ENCODE measurements at regions not wholly inside any gene's neighbourhood (a gene's known extent, or its start where the extent isn't known, plus 50 kb on each side); places are given as distances from the start of the nearest gene placed in this dataset.

DNA sequence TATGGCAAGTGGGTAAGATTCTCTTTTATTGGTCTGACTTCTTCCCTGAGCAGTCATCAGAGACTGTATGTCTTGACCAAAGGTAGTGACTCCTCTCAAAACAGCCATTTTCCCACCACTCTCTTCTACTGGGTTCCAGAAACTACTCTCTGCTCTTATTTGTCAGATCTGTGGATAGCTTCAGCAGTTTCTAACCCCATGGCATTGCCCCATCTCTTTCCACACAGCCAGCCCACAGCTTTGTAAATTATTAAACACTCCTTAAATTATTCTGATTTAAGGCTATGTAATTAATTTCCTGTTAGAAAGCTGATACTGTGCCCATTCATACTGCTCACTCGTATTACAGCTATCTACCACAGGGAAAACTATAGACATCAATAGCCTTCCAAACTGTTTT lies 138.4 kb upstream of the CNR1 start:
- no peak for DNase-seq

DNA sequence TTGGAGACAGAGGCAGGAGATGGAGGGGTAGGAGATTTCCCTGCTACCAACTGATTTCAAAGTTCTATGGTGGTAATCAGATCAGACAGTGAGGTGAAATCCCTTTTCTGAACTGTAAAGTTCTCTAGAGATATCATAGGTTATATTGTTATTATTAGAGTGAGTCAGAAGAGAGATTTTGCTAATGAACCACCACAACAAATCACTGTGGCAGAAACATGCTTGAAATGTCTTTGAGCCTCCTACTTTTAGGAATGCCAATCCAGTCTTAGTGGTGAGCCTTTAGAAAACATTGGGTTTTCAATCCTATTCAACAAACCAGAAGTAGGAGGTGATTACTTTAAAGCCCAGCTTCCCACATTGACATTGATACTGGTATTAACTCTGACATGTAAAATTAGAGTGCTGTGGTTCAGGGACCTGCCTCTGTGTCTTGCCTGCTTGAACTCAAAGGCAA lies 136.7 kb upstream of the CNR1 start:
- DNase-seq, result no peak

DNA sequence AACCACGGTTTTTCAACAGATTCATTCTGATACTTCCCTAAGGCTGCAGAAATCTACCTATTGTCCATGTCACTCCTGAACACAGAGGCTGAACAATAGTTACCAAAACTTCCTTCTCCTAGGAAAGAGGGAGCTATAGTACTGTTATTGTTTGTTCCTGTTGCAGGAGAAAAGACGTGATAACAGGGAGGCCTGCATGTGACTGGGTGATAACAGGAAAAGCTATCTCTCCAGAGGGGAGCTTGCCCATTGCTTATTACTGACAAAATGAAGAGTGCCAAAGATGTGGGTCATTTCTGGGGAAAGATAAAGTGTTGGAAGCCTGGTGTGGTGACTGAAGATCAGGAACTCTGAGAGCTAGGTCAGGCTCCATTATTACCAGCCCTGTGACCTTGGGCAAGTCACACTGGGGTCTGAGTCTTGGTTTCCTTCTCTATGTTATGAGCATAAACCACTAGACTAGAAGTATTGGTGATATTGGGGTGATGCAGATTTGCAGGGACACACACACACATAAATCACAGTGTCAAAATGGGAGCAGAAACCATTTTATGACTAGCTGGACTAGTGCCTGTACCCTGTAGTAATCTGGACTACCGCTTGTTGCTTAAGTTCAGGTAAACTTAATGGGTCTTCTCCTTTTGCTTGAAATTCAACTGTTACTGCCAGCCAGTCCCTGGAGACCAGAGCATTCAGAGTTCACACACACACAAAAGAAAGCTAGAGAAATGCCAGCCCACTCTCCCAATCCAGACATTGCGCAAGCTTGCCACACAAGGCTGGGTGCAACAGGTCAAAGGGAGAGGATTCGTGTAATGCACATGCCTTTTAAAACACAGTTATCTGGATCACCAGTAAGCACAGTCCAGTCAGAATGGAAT lies 136.0 kb upstream of the CNR1 start:
- no peak for DNase-seq

DNA sequence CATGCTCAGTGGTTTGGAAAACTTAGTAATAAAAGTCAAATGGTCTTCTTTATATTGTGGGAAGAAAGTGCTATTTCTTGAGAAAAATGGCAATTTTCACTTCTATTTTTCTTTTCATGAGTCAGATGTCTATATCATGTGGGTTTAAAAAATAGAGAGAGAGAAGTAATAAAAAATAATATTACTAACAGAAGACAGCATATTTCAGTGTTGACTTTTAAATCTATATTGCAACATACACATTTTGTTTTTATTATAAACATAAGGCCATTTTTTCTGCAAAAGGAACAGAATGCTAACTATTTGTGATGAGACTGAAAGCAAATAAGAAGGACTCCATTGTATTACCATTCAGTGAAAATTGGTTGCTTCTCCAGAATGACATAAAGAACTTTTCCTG lies 135.1 kb upstream of the CNR1 start:
- DNase-seq, result no peak

DNA sequence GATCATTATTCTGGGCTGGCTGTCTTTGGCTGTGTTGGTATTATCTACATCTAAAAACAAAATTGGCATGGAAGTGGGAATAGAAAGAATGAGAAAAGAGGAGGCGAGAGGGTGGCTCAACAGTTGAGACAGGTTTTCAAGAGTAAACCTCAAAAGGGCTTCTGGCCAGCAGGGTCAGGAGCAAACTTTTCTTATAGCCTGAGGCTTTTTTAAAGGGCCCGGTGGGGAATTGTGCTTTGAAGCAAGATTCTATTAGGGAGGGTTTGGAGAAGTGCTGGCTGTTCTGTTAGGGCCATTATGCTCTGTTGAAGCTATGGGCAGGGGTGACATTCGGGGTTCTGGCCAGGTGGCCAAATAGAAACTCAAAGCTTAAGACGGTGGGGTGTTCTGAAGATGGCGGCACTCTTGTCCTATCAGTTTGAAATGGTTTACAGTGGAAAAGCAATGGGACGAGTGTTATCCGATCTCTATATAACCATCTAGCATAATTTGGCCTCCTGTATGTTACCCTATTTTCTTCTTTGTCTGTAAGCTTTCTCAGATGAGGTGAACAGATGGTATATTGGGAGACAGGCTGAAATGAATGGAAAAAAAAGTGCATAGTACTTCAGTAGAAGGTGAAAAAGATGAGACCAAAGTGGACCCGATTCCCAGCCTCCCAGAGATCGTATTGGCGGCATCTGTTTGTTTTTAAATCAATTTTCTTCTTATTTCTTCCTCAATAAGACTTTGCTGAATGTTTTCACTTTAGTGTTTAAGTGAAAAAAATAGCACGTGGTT lies 132.1 kb upstream of the CNR1 start:
- no peak for DNase-seq

DNA sequence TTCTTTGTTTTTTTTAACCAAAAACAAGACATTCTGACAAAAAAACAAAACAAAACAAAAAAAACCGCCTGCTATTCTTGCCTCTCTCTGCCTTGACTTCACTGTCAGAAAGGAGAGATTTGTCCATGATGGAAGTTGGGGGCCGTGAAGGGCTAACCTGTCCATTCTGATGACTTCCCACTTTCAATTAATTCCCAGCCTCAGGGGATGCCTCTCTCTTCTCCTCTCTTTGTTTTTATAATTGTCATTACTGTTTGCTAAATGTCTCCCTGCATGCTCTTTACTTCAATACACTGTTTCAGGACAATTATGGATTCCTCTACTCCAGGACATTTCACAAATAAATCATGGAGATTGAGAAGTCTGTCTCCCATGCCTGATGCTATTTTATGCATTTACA lies 130.5 kb upstream of the CNR1 start:
- DNase-seq, result no peak

DNA sequence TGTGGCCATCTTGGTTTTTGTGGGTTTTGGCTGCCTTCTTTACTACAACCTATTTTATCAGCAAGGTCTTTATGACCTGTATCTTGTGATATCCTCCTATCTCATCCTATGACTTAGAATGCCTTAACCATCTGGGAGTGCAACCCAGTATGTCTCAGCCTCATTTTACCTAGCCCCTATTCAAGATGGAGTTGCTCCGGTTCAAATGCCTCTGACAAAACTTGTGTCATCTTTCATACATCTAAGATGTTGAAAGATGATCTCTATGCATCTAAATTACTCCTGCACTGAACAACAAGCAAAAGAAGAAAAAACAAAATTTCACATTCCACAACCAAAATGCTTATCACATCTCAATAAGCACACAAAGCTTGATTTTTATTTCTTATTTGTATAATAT lies 129.5 kb upstream of the CNR1 start:
- DNase-seq, result no peak

DNA sequence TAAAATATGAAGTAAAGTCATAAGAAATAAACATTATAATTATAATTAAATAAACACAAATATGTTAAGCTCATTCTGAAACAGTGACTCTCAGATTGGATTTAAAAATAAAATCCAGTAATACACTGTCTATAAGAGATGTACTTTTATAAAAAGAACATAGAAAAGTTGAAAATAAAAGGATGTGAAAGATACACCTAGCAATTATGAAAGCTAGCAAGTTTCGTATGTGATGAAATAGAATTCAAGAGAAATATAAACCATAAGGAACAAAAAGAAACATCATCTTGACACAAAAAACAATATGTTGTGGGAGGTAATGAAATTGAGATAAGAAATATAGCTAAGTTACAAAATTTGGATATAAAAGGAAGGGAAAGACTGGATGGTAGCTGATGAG lies 128.6 kb upstream of the CNR1 start:
- no peak for DNase-seq

DNA sequence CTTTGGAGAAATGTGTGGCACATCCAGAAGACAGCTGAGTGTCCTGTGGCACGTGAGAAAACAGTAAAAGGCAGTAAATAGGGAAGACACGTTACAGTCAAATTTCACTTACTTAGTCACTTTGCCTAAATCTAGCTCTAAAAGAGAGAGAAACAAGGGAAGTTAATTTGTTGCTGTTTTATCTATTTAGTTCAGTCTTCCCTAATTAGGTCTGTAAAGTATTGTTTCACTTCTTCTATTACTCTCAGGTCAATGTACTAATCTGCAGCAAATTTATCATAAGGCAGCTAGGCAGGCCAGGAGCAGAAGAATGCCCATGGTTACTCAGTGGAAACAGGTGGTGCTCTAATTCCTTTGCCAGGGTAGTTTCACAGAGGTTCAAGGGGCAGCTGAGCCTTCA lies 124.3 kb upstream of the CNR1 start:
- no peak for DNase-seq

DNA sequence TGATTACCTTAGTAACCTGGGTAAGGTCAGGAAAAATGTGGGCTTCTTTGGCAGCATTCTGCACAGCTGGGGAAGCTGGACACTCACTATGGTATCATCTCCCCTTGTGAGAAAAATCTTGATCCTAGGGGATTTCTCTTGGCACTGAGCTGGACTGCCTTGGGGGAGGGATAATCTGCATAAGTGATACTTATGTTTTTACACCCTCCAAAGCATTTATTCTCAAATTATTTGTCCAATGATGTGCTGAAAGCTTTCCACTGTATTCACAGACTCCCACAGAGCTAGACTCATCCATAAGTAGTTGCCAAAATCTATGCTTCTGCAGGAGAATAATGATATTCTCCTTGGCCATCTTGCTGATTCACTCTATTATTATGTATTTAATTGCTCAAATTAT lies 121.5 kb upstream of the CNR1 start:
- DNase-seq, result no peak

DNA sequence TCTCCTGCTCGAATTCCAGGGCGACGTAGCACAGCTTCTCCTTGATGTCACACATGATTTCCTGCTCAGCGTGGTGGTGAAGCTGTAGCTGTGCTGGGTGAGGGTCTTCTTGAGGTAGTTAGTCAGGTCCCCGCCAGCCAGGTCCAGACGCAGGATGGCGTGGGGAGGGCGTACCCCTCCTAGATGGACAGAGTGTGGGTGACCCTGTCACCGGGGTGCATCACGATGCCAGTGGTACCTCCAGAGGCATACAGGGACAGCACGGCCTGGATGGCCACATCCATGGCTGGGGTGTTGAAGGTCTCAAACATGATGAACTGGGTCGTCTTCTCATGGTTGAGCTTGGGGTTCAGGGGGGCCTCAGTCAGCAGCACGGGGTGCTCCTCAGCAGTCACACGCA lies 110.2 kb upstream of the CNR1 start:
- DNase-seq, result no peak

DNA sequence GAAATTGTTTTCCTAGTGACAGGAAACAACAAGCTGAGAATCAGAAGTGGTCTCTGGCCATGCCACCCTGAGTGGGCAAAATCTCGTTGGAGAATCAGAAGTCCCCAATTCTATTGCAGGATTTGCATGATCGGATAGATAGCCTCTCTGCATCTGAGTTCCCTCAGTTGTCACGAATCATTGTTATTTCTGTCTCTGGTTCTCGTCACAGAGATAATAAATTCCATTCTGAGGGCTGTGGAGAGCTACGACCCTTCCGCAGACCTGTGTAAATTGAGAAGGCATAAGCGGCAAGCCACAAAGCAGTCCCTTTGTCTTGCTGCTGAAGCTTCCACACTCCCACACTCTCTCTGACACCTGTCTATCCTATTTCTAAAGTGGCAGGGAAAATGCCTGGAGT lies 102.4 kb upstream of the CNR1 start:
- no peak for DNase-seq

DNA sequence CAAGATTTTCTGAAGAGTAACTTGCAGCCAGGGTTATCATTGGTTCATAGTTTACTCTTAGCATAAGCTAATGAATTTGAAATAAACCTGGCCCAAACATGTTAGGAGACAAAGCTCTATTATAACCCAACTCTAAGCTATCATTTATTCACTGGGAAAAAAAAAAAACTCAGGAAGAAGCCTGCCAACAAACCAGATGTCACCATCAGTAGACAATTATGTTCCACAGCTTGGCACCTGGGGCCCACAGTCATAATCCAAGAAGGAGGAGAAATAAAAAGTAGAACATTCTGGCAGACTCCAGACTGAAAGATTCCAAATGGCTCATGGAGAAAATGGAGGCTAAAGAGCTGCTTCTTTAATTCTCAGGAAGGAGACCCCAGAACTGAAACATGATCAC lies 100.0 kb upstream of the CNR1 start:
- DNase-seq, result no peak

DNA sequence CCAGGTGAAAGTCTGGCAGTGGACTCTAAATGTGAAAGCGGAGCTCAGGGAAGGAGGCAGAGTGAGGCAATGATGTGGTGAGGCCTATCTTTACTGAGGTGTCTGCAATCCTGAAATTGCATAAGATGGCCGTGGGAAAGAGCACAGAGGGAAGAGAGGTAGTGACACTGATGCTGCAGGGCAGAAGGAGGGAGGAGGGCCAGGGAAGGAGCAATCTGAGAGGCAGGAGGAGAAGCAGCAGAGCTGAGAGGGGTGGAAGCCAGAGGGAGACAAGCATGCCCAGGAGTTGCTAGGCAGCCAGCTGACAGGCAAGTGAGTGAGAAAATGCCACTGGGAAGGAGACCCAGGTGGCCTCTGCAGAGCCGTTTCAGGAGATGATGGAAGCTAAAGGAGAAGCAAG lies 97.4 kb upstream of the CNR1 start:
- no peak for DNase-seq

DNA sequence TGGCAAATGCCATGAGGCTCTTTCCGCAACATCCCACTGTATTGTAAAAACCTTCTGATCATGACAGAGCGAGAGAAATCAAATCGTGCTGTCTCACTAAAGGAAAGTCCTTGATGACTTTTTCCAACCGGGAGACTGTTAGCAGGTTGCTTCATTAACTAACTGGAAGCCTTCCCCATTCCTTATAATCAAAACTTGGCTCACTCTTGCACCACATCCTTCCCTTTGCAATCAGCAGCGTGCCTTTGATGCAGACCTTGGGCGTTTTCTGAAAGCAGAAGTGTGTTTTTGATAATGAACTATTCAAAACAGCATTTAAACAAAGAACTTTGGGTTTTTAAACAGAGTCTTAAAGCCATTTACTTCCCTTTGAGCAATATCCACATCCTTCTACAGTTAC lies 96.2 kb upstream of the CNR1 start:
- DNase-seq, result no peak

DNA sequence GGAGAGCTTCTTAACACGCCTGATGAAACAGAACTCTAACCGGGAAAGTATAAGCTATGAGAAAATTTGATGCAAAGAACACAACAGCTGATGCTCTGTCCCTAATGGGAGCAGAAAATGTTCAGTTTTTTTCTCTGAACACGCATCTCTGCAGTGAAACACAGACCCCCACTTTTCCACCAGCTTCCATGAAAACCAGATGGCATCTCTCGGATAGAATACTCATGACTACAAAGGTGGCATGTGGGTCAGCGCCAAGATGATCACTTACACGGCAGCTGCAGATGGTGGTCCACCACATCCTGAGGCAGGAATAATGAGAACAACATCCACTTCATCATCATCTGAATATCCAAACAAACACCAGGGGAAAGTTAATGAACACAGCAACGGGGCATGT lies 85.2 kb upstream of the CNR1 start:
- no peak for DNase-seq

DNA sequence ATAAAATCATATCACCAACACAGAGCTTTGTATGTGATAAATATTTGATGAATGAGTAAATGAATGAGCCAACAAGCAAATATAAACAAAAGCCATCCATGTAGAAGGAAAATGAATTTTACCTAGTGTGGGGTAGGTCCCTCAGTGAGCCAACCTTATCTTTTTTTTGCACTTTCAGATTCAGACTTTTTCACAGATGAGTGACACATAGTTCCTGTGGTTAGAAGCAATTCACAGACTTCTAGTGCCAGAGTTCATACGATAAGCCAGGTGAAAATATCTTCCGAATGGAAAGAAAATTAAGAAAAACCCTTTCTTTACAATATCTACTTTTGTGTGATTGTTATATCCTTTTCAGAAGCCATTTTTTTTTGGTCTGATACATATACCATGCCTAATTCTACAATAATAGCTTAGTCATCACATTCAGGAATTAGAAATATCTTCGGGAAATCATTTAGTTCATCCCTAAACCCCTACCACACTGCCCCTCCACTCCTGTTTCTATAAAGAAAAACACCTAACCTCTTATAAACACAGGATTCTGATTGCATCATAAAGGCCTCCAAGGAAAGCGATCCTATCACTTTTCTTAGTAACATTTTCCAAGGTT lies 82.7 kb upstream of the CNR1 start:
- no peak for DNase-seq

DNA sequence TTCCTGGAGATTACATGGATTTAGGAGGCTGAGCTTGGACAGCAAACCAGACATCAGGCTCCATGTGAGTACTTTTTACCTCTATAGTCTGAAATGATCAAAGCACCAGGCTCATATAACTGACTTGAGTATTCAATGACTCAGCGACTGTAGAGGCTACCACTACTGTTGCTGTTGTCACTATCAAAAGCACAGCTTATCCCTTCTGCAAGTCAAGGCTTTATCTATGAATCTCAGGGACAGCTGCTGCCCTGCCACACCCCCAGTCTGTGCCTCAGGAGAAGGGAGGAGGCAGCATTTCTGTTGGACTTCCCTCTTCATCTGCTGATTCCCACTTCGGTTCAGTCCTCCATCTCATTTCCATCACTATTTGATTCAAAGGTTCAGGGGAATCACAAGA lies 80.5 kb upstream of the CNR1 start:
- DNase-seq, result no peak

DNA sequence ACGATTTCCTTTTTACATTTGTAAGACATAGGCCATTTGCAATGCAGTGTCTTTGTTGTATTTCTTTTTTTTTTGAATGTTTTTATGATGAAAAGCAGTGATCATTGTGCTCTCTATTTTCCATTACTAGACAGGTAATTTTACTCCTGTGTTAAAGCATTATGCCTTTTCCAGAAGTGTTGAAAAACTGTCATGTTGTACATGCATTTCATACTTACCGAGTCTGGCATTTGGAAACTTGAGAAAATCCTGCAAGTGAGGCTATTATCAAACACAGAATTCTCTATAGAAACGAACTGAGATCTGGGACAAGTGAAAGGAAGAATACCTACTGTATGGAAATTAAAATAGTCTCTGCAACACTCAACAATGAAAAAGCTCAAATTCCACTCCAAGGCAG lies 78.6 kb upstream of the CNR1 start:
- no peak for DNase-seq

DNA sequence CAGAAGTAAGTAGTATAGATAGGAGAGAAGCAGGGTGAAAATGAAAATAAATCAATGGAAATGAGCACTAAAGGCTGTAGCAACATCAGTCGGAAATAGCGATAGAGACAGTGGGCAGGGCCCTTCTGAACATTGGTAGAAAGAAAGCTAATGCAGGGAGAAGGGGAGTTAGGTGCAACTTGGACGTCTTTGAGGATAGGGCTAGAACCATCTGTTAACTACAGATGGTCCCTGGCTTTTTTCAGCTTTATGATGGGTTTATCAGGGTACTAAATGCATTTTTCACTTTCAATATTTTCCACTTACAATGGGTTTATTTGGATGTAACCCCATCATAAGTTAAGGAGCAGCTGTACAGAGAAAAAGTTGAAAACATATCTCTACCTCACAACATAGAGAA lies 72.8 kb upstream of the CNR1 start:
- no peak for DNase-seq

DNA sequence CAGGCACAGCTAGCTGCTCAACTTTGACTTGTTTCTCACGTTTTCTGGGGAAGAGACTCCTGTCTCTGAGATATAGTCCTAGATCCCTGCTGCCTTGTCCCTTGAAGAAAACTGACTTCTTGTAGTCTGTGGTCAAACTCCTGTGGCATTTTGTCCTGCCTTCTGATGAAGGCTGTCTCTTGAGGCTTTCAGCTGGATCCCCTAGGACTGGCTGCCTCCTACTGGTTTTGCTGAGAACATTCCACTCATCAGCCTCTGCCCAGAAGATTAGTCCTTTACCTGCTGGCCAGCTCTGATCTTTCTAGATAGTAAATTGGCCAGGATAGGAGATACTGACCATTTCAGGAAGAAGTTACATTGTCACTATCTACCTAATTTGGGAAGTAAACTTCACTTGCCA lies 71.9 kb upstream of the CNR1 start:
- DNase-seq, result peak; percentile 2

DNA sequence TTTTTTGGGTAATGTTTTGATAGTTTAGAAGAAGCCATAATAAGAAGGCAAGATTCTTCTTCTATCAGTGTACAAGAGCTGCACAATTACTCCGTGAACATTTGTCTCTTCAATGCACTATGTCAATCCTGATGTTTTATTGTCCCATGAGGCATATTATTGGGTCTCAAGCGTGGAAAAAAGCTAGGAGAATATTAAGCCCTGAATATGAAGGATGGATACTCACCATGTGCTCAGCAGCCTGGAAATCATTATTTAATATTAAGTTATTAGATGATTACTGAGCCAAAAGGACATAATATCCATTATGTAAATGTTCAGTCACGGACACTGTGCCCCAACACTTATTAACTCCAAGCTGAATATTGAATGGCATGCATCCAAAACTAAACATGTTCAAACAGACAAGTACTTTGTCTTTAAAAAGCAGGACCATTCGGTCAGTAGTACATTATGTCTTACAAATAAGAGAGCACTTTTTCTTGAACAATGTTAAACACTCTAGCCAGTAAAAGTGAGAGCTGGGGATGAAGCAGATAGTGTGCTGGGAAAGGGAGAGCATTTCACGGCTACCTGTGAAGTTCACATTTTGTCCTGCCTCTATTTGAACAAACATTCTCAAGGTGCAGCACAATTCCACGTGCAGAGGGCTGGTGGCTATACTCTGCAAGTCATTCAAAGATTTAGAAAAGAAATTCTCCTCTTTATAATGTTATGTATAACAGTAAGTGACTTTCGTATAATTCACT lies 70.6 kb upstream of the CNR1 start:
- DNase-seq, result no peak

DNA sequence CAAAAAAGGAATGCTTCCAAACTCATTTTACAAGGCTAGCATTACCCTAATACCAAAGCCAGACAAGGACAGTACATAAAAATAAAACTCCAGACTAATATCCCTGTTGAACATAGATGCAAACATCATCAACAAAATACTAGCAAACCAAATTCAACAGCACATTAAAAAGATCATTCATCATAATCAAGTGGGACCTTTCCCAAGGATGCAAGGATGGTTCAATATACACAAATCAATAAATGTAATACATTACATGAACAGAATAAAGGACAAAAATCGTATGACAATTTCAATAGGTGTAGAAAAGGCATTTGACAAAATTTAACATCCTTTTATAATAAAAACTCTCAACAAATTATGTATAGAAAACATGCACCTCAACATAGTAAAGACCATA lies 66.6 kb upstream of the CNR1 start:
- DNase-seq, result no peak
